ENCODE measurements at regions not wholly inside any gene's neighbourhood (a gene's known extent, or its start where the extent isn't known, plus 50 kb on each side); places are given as distances from the start of the nearest gene placed in this dataset.

- TF ChIP-seq RAD51 (IDR thresholded peaks at IDR 0.05; ENCODE audit: borderline replicate concordance, low read depth) = no peak
- no peak for TF ChIP-seq XRCC3 (IDR thresholded peaks at IDR 0.05)
- no peak for TF ChIP-seq ZMIZ1 (IDR thresholded peaks at IDR 0.05; ENCODE audit: low read depth in 2 of 2, low read length in 2 of 2)
These were observed 737.6 kb upstream of the CHRM3 start (continued) for GRCh38 chr1:238648751-238649150.

GRCh38 chr1:238648296-238648695 lies 738.1 kb upstream of the CHRM3 start:
- no peak overlapping the region for H2AFZ ChIP-seq (ENCODE audit: low read depth, low read length)
- H3K9ac ChIP-seq (ENCODE audit: insufficient read depth in 1 of 2, low read depth in 2 of 2, low read length in 2 of 2) = no peak overlapping the region
- ChIA-PET POLR2A (no interaction called here), CTCF (ENCODE audit: low intra/inter-chr PET ratio) (no interaction called here)
- no TSS peak for BruUV-seq (replicated peaks)
- no peak overlapping the region for H3K4me2 ChIP-seq (ENCODE audit: insufficient read depth, low read length)
- no peaks in the 10 kb centered on the region for H3K36me3 ChIP-seq (ENCODE audit: control insufficient read depth, insufficient read depth, low read length)
- H3K27me3 ChIP-seq (ENCODE audit: control insufficient read depth in 2 of 2, insufficient read depth in 2 of 2, low read length in 2 of 2) = no peaks in the 10 kb centered on the region
- no peak overlapping the region for H3K4me3 ChIP-seq
- no peaks in the 10 kb centered on the region for H4K20me1 ChIP-seq (replicated peaks; ENCODE audit: control insufficient read depth, insufficient read depth, low read length)
- WGBS (ENCODE audit: insufficient coverage, low coverage, missing lambda C conversion rate) = 0% methylated on average over 1 of the region's 1 CpG
- intact Hi-C loops (cut with micrococcal nuclease) = no loop called here
- DNase-seq (ENCODE audit: extremely low read depth in 1 of 4, low spot score in 3 of 4) = no peak
- no peak for FAIRE-seq
- no peak for TF ChIP-seq ZFP1 (CRISPR knock-in tag; IDR thresholded peaks at IDR 0.05)
- no peaks in the 10 kb centered on the region for H3K4me1 ChIP-seq (replicated peaks in 1 of 2; ENCODE audit: control insufficient read depth in 2 of 2, insufficient read depth in 2 of 2, low read length in 2 of 2)
- in situ Hi-C loops (cut with MboI) = no loop called here
- H3K79me2 ChIP-seq (ENCODE audit: control insufficient read depth, insufficient read depth, low read length) = no peaks in the 10 kb centered on the region
- ATAC-seq = no peak
- H3K9me3 ChIP-seq (replicated peaks; ENCODE audit: control insufficient read depth, insufficient read depth, low read depth, low read length) = no peaks in the 10 kb centered on the region; the same call in 1 of the 2 replicates
- H3K27ac ChIP-seq (ENCODE audit: extremely low read depth, low read depth, low read length) = no peak overlapping the region
- no peaks in the 10 kb centered on the region for H3K9me1 ChIP-seq (ENCODE audit: control insufficient read depth, insufficient read depth, low read length)

All from K562 (cell line).